GM12878 (cell line): ENCODE measurements at regions not wholly inside any gene's neighbourhood (a gene's known extent, or its start where the extent isn't known, plus 50 kb on each side); places are given as distances from the start of the nearest gene placed in this dataset.

ENCODE experiments used
- EZH2 ChIP-seq: IDR thresholded peaks from 2 replicates; pipeline ENCODE4 v1.6.1; 2012; ENCODE audit warnings: low read depth, mild to moderate bottlenecking, control low read depth, inconsistent platforms, low read length, borderline replicate concordance; ENCODE audit not compliant: control insufficient read depth
- JUNB ChIP-seq: IDR thresholded peaks from 2 replicates; pipeline ENCODE4 v1.6.1; 2016; ENCODE audit warnings: antibody characterized with exemption, mild to moderate bottlenecking
- KDM1A ChIP-seq: fragments of 200-600 bp; sonication (generic); IDR thresholded peaks from 2 replicates; pipeline ENCODE4 v1.6.1; 2016; ENCODE audit warnings: borderline replicate concordance
- POLR2A ChIP-seq: IDR thresholded peaks from 2 replicates; pipeline ENCODE4 v1.6.1; 2011; ENCODE audit warnings: low read depth, mild to moderate bottlenecking, low read length
- POLR2AphosphoS5 ChIP-seq: IDR thresholded peaks from 2 replicates; pipeline ENCODE4 v1.6.1; 2011; ENCODE audit warnings: mild to moderate bottlenecking, low read length, inconsistent platforms
- SIN3A ChIP-seq: IDR thresholded peaks from 2 replicates; pipeline ENCODE4 v1.6.1; 2012; ENCODE audit warnings: low read depth, low read length, improper control_type of control experiment
- SMC3 ChIP-seq: IDR thresholded peaks from 2 replicates; pipeline ENCODE4 v1.6.1; 2011; ENCODE audit warnings: low read length, improper control_type of control experiment, borderline replicate concordance
- ZNF384 ChIP-seq: IDR thresholded peaks from 2 replicates; pipeline ENCODE4 v1.6.1; 2012; ENCODE audit warnings: low read depth, mild to moderate bottlenecking, low read length, improper control_type of control experiment, borderline replicate concordance
- TF ChIP-seq, protein P1 (sequence below): IDR thresholded peaks from 2 replicates; pipeline ENCODE4 v1.6.1; 2011; ENCODE audit warnings: mild to moderate bottlenecking, low read depth, low read length, moderate library complexity; ENCODE audit not compliant: insufficient replicate concordance
- TF ChIP-seq, protein P2 (sequence below): fragments of 450-650 bp; IDR thresholded peaks from 2 replicates; pipeline ENCODE4 v1.6.1; 2017; ENCODE audit warnings: mild to moderate bottlenecking
- TF ChIP-seq, protein P3 (sequence below): IDR thresholded peaks from 2 replicates; pipeline ENCODE4 v1.6.1; 2012; ENCODE audit warnings: low read depth, low read length, improper control_type of control experiment
- TF ChIP-seq, protein P4 (sequence below), 3 experiments: IDR thresholded peaks in 2 of 3; conservative IDR thresholded peaks in 1 of 3; 2 replicates each; pipeline ENCODE4 v1.5.1; 2011; ENCODE audit warnings: low read depth in 3 of 3, low read length in 3 of 3, mild to moderate bottlenecking in 3 of 3, control low read depth in 2 of 3, moderate library complexity in 2 of 3, inconsistent platforms in 1 of 3, mixed read lengths in 1 of 3; ENCODE audit not compliant: control insufficient read depth in 2 of 3, insufficient read depth in 1 of 3; ENCODE audit errors: extremely low read depth in 1 of 3
- TF ChIP-seq, protein P5 (sequence below): fragments of 450-650 bp; IDR thresholded peaks from 2 replicates; pipeline ENCODE4 v1.6.1; 2016; ENCODE audit warnings: mild to moderate bottlenecking

DNA sequence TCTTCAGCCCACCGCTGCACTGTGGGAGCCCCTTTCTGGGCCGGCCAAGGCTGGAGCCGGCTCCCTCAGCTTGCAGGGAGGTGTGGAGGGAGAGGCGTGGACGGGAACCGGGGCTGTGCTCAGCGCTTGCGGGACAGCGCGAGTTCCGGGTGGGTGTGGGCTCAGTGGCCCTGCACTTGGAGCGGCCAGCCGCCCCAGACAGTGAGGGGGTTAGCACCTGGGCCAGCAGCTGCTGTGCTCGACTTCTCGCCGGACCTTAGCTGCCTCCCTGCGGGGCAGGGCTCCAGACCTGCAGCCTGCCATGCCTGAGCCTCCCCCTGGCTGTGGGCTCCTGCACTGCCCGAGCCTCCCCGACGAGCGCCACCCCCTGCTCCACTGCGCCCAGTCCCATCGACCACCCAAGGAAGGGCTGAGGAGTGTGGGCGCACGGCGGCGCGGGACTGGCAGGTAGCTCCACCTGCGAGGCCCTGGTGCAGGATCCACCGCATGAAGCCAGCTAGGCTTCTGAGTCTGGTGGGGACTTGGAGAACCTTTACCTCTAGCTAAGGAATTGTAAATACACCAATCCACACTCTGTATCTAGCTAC lies 92.9 kb upstream of the MAST4 start:
- TF ChIP-seq SMC3 (no peak), EZH2 (no peak), POLR2AphosphoS5 (no peak), JUNB (no peak), KDM1A (no peak), SIN3A (no peak), POLR2A (no peak), ZNF384 (no peak)
- TF ChIP-seq, protein P1, sequence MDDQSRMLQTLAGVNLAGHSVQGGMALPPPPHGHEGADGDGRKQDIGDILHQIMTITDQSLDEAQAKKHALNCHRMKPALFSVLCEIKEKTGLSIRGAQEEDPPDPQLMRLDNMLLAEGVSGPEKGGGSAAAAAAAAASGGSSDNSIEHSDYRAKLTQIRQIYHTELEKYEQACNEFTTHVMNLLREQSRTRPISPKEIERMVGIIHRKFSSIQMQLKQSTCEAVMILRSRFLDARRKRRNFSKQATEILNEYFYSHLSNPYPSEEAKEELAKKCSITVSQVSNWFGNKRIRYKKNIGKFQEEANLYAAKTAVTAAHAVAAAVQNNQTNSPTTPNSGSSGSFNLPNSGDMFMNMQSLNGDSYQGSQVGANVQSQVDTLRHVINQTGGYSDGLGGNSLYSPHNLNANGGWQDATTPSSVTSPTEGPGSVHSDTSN, result no peak
- TF ChIP-seq, protein P2, sequence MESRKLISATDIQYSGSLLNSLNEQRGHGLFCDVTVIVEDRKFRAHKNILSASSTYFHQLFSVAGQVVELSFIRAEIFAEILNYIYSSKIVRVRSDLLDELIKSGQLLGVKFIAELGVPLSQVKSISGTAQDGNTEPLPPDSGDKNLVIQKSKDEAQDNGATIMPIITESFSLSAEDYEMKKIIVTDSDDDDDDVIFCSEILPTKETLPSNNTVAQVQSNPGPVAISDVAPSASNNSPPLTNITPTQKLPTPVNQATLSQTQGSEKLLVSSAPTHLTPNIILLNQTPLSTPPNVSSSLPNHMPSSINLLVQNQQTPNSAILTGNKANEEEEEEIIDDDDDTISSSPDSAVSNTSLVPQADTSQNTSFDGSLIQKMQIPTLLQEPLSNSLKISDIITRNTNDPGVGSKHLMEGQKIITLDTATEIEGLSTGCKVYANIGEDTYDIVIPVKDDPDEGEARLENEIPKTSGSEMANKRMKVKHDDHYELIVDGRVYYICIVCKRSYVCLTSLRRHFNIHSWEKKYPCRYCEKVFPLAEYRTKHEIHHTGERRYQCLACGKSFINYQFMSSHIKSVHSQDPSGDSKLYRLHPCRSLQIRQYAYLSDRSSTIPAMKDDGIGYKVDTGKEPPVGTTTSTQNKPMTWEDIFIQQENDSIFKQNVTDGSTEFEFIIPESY, result no peak
- TF ChIP-seq, protein P3, sequence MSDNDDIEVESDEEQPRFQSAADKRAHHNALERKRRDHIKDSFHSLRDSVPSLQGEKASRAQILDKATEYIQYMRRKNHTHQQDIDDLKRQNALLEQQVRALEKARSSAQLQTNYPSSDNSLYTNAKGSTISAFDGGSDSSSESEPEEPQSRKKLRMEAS, result no peak
- TF ChIP-seq, protein P4, sequence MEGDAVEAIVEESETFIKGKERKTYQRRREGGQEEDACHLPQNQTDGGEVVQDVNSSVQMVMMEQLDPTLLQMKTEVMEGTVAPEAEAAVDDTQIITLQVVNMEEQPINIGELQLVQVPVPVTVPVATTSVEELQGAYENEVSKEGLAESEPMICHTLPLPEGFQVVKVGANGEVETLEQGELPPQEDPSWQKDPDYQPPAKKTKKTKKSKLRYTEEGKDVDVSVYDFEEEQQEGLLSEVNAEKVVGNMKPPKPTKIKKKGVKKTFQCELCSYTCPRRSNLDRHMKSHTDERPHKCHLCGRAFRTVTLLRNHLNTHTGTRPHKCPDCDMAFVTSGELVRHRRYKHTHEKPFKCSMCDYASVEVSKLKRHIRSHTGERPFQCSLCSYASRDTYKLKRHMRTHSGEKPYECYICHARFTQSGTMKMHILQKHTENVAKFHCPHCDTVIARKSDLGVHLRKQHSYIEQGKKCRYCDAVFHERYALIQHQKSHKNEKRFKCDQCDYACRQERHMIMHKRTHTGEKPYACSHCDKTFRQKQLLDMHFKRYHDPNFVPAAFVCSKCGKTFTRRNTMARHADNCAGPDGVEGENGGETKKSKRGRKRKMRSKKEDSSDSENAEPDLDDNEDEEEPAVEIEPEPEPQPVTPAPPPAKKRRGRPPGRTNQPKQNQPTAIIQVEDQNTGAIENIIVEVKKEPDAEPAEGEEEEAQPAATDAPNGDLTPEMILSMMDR (IDR thresholded peaks at IDR 0.05 in 2 of 3, conservative IDR thresholded peaks at IDR 0.05 in 1 of 3; ENCODE audit: control insufficient read depth in 2 of 3, extremely low read depth in 1 of 3, insufficient read depth in 1 of 3, low read depth in 3 of 3, low read length in 3 of 3), result no peak
- TF ChIP-seq, protein P5, sequence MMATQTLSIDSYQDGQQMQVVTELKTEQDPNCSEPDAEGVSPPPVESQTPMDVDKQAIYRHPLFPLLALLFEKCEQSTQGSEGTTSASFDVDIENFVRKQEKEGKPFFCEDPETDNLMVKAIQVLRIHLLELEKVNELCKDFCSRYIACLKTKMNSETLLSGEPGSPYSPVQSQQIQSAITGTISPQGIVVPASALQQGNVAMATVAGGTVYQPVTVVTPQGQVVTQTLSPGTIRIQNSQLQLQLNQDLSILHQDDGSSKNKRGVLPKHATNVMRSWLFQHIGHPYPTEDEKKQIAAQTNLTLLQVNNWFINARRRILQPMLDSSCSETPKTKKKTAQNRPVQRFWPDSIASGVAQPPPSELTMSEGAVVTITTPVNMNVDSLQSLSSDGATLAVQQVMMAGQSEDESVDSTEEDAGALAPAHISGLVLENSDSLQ, result no peak
